ENCODE measurements at regions not wholly inside any gene's neighbourhood (a gene's known extent, or its start where the extent isn't known, plus 50 kb on each side); places are given as distances from the start of the nearest gene placed in this dataset.

DNA sequence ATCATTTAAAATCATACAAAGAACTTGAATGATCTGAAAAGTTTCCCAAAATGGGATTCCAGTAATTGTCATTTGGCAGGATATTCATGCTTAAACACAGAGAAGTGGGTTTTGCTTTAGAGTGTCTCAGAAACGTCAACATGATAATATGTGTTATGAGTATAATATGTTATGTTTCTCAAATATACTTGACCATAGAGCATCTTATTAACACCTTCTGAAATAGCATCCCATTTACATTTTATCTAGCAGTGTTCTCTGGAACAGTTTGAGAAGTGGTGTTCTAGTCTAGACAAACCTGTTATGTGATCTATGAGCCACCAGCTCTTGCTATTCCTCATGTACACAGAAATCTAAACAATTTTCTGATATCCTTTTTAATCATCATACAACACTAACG, 588.8 kb upstream of the PBX1 start:
- no peak for TF ChIP-seq POLR2A (IDR thresholded peaks at IDR 0.05)
- TF ChIP-seq, protein P1, sequence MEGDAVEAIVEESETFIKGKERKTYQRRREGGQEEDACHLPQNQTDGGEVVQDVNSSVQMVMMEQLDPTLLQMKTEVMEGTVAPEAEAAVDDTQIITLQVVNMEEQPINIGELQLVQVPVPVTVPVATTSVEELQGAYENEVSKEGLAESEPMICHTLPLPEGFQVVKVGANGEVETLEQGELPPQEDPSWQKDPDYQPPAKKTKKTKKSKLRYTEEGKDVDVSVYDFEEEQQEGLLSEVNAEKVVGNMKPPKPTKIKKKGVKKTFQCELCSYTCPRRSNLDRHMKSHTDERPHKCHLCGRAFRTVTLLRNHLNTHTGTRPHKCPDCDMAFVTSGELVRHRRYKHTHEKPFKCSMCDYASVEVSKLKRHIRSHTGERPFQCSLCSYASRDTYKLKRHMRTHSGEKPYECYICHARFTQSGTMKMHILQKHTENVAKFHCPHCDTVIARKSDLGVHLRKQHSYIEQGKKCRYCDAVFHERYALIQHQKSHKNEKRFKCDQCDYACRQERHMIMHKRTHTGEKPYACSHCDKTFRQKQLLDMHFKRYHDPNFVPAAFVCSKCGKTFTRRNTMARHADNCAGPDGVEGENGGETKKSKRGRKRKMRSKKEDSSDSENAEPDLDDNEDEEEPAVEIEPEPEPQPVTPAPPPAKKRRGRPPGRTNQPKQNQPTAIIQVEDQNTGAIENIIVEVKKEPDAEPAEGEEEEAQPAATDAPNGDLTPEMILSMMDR (IDR thresholded peaks at IDR 0.05): no peak
- Histone ChIP-seq H3K4me3 (no peak overlapping the region), H3K4me1 (no peaks in the 10 kb centered on the region), H3K27me3 (no peaks in the 10 kb centered on the region), H3K27ac (no peak overlapping the region), H3K9me3 (no peaks in the 10 kb centered on the region), H3K36me3 (no peaks in the 10 kb centered on the region)
- no peak for DNase-seq

DNA sequence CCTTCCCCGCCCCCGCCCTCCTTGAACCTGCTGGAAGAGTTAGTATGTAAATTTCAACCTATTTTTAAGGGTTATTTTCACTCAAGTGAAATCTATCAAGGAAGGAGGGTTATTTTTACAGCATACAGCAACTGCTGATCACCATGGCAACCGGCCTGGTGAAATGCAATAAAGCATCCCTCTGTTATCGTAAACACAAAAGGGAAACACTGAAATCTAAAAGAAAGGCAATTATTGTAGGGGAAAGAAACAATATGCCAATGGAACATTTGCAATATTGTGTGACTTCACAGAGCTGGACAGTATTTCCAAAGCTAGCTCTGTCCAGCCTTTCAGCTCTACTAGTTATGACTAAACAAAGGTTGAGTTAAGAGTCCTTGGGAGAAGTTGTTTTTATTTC, 588.3 kb upstream of the PBX1 start:
- DNase-seq: no peak
- Histone ChIP-seq H3K9me3 (no peaks in the 10 kb centered on the region), H3K36me3 (no peaks in the 10 kb centered on the region), H3K27me3 (no peaks in the 10 kb centered on the region), H3K27ac (no peak overlapping the region), H3K4me3 (no peak overlapping the region), H3K4me1 (no peaks in the 10 kb centered on the region)
- no peak for TF ChIP-seq POLR2A (IDR thresholded peaks at IDR 0.05)
- TF ChIP-seq, protein P1 (IDR thresholded peaks at IDR 0.05): no peak

DNA sequence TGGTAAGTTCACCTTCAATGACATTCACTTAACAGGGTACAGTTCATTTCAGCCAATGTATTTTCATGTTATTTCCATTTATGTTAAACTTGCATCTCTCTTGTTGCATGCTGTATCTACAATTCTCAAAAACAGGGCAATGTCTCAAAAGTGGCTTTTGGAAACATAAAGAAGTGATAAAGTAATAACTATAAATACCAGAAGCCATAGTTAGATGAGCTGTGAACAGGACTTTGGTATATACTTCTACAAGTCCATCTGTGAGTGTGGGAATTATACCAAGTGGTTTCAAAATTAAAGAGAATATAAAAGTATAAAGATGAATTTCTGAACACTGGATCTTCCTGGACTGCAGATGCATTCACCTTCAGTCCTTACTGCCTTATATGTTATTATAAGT, 585.4 kb upstream of the PBX1 start:
- H3K27ac ChIP-seq: no peak overlapping the region
- H3K36me3 ChIP-seq: no peaks in the 10 kb centered on the region
- H3K27me3 ChIP-seq: no peaks in the 10 kb centered on the region
- H3K9me3 ChIP-seq: no peaks in the 10 kb centered on the region
- TF ChIP-seq, protein P1 (IDR thresholded peaks at IDR 0.05): no peak
- no peak for TF ChIP-seq POLR2A (IDR thresholded peaks at IDR 0.05)
- DNase-seq: no peak
- no peaks in the 10 kb centered on the region for H3K4me1 ChIP-seq
- H3K4me3 ChIP-seq: no peak overlapping the region

DNA sequence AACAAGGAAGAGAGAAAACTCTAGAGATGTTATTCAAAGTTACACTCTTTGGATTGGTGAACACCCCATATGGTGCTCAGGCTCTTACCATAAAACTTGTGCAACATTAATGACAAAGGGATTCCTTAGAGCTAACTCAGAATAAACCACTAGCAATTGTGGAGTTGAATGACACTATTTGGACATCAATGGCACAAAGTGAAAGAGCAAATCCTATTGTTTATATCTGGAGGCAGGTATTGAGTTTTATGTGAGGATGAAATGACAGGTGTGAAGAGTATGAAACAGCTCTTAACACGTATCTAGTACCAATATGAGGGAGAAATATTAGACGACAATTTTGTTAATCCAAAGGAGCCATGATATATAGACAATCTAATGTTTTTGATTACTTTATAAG, 584.9 kb upstream of the PBX1 start:
- no peak for TF ChIP-seq POLR2A (IDR thresholded peaks at IDR 0.05)
- TF ChIP-seq, protein P1 (IDR thresholded peaks at IDR 0.05): no peak
- Histone ChIP-seq H3K36me3 (no peaks in the 10 kb centered on the region), H3K4me1 (no peaks in the 10 kb centered on the region), H3K27me3 (no peaks in the 10 kb centered on the region), H3K27ac (no peak overlapping the region), H3K9me3 (no peaks in the 10 kb centered on the region), H3K4me3 (no peak overlapping the region)
- no peak for DNase-seq

DNA sequence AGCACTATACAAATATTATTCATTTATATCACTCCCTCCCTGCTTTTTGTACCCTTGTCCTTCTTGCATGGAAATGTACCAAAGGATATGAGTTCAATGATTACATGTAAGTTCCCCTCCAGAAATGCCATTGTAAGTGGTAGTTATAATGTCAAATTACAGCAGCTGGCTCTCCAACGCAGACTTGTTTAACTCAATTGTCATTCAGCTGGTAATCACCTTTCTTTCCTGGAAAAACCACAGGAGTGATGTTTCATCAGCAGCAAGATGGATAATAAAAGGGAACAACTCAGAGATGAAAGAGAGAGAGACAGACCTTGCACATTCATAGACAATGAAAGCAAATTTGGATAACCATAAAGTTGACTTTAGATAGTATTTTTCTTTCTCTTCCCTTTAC, 578.6 kb upstream of the PBX1 start:
- H3K9me3 ChIP-seq: no peaks in the 10 kb centered on the region
- H3K4me1 ChIP-seq: no peaks in the 10 kb centered on the region
- no peak overlapping the region for H3K4me3 ChIP-seq
- DNase-seq: no peak
- no peak for TF ChIP-seq POLR2A (IDR thresholded peaks at IDR 0.05)
- TF ChIP-seq, protein P1 (IDR thresholded peaks at IDR 0.05): no peak
- no peaks in the 10 kb centered on the region for H3K36me3 ChIP-seq
- no peaks in the 10 kb centered on the region for H3K27me3 ChIP-seq
- H3K27ac ChIP-seq: no peak overlapping the region

DNA sequence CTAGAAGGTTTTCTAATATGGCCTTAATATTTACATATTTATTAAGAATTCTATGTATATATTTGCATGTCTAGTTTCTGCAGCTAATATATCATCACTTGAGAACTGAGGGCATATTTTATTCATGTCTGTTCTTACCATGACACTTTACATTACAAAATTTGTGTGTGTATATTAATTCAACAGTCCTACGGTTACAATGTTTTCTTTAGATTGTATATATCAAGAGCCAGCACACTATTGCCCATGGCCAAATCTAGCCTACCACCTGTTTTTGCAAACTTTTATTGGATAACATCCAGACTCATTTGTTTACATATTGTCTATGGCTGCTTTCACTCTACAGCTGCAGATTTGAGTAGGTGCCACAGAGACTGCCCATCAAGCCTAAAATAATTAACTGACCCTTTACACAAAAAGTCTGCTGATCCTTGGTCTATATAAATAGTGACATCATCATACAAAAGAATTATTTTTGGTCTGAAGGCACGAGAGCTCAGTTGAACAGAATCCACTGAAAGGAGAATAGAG, 577.4 kb upstream of the PBX1 start:
- H3K4me1 ChIP-seq: no peaks in the 10 kb centered on the region
- no peak overlapping the region for H3K4me3 ChIP-seq
- DNase-seq: no peak
- H3K27ac ChIP-seq: no peak overlapping the region
- no peak for TF ChIP-seq POLR2A (IDR thresholded peaks at IDR 0.05)
- TF ChIP-seq, protein P1 (IDR thresholded peaks at IDR 0.05): no peak
- H3K27me3 ChIP-seq: no peaks in the 10 kb centered on the region
- no peaks in the 10 kb centered on the region for H3K36me3 ChIP-seq
- H3K9me3 ChIP-seq: no peaks in the 10 kb centered on the region

All from Peyer's patch (tissue), 4 donors.